ENCODE measurements at regions not wholly inside any gene's neighbourhood (a gene's known extent, or its start where the extent isn't known, plus 50 kb on each side); places are given as distances from the start of the nearest gene placed in this dataset.
A peak's percentile ranks its signal among the peaks of the same experiment; 100 is the strongest.

DNA sequence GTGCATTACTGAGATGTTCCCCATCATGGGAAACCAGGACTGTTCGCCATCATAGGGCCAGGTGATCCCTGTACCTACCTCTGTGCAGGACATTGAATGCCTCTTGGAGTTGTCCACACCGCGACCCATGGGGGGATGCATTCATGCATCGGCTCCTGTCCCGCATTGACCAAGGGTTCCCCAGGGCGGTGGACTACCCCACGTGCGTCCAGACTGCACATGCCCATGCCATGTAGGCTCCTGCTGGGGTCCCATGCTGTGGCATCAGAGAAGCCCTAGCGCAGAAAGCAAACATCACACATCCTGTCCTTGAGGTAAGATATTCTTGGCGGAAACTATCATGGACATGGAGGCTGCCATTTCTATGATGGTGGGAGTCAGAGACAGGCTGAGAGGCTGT is 121.6 kb upstream of the UNC5B start:
- Histone ChIP-seq H2AFZ (ENCODE audit: low read depth, low read length) (no peak overlapping the region), H3K9ac (ENCODE audit: insufficient read depth in 1 of 2, low read depth in 2 of 2, low read length in 2 of 2) (no peak overlapping the region), H3K9me3 (replicated peaks; ENCODE audit: control insufficient read depth, insufficient read depth, low read depth, low read length) (no peaks in the 10 kb centered on the region), H3K4me1 (replicated peaks in 1 of 2; ENCODE audit: control insufficient read depth in 2 of 2, insufficient read depth in 2 of 2, low read length in 2 of 2) (no peaks in the 10 kb centered on the region), H3K27ac (ENCODE audit: extremely low read depth, low read depth, low read length) (no peak overlapping the region), H3K36me3 (ENCODE audit: control insufficient read depth, insufficient read depth, low read length) (no peaks in the 10 kb centered on the region), H3K79me2 (ENCODE audit: control insufficient read depth, insufficient read depth, low read length) (no peaks in the 10 kb centered on the region), H4K20me1 (replicated peaks; ENCODE audit: control insufficient read depth, insufficient read depth, low read length) (0 out of 2 replicates have a peak, but pooled peaks cover 5% of the 10 kb centered on the region), H3K27me3 (ENCODE audit: control insufficient read depth in 2 of 2, insufficient read depth in 2 of 2, low read length in 2 of 2) (peaks cover 13 to 40% of the 10 kb centered on the region in 2 experiments; a peak in 4 of 5 replicates), H3K9me1 (ENCODE audit: control insufficient read depth, insufficient read depth, low read length) (no peaks in the 10 kb centered on the region), H3K4me2 (ENCODE audit: insufficient read depth, low read length) (no peak overlapping the region), H3K4me3 (no peak overlapping the region)
- intact Hi-C loops (cut with micrococcal nuclease): no loop called here
- TF ChIP-seq ZFPM2 (CRISPR knock-in tag; IDR thresholded peaks at IDR 0.05) (no peak), TCF3 (CRISPR knock-in tag; IDR thresholded peaks at IDR 0.05) (no peak), PRPF4 (IDR thresholded peaks at IDR 0.05; ENCODE audit: insufficient read depth, low read depth, low read length, poor library complexity, severe bottlenecking) (no peak), LEF1 (IDR thresholded peaks at IDR 0.05) (no peak), RBM22 (IDR thresholded peaks at IDR 0.05; ENCODE audit: low read depth, low read length, poor library complexity, severe bottlenecking) (no peak), CCNT2 (IDR thresholded peaks at IDR 0.05; ENCODE audit: borderline replicate concordance, extremely low read depth, insufficient read length, low read depth, low read length) (no peak), NCOR1 (IDR thresholded peaks at IDR 0.05) (no peak), MXI1 (IDR thresholded peaks at IDR 0.05; ENCODE audit: low read depth, low read length) (no peak), FOXK2 (conservative IDR thresholded peaks at IDR 0.05 in 1 of 2, IDR thresholded peaks at IDR 0.05 in 1 of 2; ENCODE audit: low read depth in 2 of 2) (no peak), TEAD1 (CRISPR knock-in tag; IDR thresholded peaks at IDR 0.05) (no peak), KLF6 (CRISPR knock-in tag; IDR thresholded peaks at IDR 0.05; ENCODE audit: borderline replicate concordance) (no peak), ETV1 (tag; conservative IDR thresholded peaks at IDR 0.05; ENCODE audit: low read depth) (no peak)
- TF ChIP-seq, protein P1, sequence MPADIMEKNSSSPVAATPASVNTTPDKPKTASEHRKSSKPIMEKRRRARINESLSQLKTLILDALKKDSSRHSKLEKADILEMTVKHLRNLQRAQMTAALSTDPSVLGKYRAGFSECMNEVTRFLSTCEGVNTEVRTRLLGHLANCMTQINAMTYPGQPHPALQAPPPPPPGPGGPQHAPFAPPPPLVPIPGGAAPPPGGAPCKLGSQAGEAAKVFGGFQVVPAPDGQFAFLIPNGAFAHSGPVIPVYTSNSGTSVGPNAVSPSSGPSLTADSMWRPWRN (IDR thresholded peaks at IDR 0.05; ENCODE audit: low read depth): no peak
- TF ChIP-seq, protein P2, sequence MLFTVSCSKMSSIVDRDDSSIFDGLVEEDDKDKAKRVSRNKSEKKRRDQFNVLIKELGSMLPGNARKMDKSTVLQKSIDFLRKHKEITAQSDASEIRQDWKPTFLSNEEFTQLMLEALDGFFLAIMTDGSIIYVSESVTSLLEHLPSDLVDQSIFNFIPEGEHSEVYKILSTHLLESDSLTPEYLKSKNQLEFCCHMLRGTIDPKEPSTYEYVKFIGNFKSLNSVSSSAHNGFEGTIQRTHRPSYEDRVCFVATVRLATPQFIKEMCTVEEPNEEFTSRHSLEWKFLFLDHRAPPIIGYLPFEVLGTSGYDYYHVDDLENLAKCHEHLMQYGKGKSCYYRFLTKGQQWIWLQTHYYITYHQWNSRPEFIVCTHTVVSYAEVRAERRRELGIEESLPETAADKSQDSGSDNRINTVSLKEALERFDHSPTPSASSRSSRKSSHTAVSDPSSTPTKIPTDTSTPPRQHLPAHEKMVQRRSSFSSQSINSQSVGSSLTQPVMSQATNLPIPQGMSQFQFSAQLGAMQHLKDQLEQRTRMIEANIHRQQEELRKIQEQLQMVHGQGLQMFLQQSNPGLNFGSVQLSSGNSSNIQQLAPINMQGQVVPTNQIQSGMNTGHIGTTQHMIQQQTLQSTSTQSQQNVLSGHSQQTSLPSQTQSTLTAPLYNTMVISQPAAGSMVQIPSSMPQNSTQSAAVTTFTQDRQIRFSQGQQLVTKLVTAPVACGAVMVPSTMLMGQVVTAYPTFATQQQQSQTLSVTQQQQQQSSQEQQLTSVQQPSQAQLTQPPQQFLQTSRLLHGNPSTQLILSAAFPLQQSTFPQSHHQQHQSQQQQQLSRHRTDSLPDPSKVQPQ (CRISPR knock-in tag; IDR thresholded peaks at IDR 0.05; ENCODE audit: borderline replicate concordance): no peak
- WGBS (ENCODE audit: insufficient coverage, low coverage, missing lambda C conversion rate): under 1% methylated on average over 10 of the region's 10 CpGs
- in situ Hi-C loops (cut with MboI): no loop called here
- no peak for FAIRE-seq
- no TSS peak for BruUV-seq (replicated peaks)
- no peak for ATAC-seq
- POLR2A ChIA-PET: no interaction called here
- DNase-seq (ENCODE audit: extremely low read depth in 1 of 4, low spot score in 3 of 4): peak in 1 of 4 experiments; percentile 6
- CTCF ChIA-PET (ENCODE audit: low intra/inter-chr PET ratio): no interaction called here

Data from K562 (cell line).